ENCODE measurements at regions not wholly inside any gene's neighbourhood (a gene's known extent, or its start where the extent isn't known, plus 50 kb on each side); places are given as distances from the start of the nearest gene placed in this dataset.
"Not testable (repeated sequence)": the region's sequence is repeated elsewhere in the genome, so short reads cannot be mapped to it uniquely, and the experiment has no call there.

DNA sequence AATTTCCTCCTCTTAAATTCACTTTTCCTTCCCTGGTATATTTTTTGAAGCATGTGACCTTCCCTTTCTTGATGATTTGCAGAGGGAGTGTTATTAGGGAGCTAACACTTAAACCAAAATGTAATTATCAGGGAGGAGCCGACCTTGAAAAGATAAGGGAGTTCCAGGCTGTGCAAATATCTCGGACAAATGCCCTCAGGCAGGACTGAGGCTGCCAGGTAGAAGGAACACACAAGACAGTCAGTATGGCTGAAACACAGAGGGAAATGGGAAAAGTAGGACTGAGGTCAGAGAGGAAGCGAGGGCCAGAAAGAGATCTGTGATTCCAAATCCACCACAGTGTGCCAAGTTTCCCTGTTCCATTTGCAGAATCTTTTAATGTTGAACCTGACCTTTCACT, 221.0 kb downstream of the CNTN3 start:
- no peak for DNase-seq (ENCODE audit: low read depth, low spot score)
- Histone ChIP-seq H3K27me3 (ENCODE audit: control insufficient read depth, insufficient read depth, low read length) (no peaks in the 10 kb centered on the region), H3K36me3 (ENCODE audit: control insufficient read depth, insufficient read depth, low read length) (no peaks in the 10 kb centered on the region), H3K4me1 (ENCODE audit: control insufficient read depth, insufficient read depth, low read length) (no peaks in the 10 kb centered on the region), H3K4me3 (ENCODE audit: low read length) (no peak overlapping the region), H3K27ac (ENCODE audit: low read length) (no peak overlapping the region), H3K9me3 (ENCODE audit: control insufficient read depth, insufficient read depth, low read length) (no peaks in the 10 kb centered on the region)
- WGBS (ENCODE audit: insufficient coverage, insufficient read length) = no CpG with 5 or more reads among the region's 3 CpGs

DNA sequence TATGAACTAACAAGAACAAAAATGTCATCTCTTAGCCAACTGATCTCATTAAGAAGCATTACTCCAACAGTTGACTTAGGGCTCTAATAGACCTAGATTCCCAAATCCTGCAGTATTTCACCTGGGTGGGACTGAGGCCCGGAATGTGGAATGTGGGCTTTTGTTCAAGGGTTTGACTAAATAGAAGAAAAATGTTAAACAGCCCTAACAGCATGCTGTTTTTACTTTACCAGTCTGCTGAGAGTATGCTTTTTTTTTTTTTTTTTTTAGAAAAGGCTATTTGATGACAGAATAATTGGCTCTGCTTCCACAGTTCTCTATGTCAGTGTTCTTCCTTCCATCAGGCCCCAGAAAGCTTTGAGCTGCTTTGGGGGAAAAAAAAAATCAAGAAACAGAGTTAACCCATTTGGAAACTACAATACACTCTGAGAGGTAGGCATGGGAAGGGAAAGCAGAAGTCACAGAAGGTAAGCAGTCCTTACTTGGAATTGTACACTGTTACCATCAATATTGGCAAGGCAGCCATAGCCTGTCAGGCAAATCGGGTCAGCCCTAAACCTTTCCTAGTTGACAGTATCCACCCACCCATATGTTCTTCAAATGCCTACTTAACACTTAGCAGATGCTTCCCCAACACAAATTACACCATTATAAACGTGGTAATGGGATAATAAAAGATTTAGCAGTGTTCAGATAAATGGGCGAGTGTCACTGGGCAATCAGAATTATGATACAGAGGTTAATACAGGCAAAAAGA, 224.2 kb downstream of the CNTN3 start:
- no peak for DNase-seq (ENCODE audit: low read depth, low spot score)
- WGBS (ENCODE audit: insufficient coverage, insufficient read length) = no CpG with 5 or more reads among the region's 4 CpGs
- Histone ChIP-seq H3K36me3 (ENCODE audit: control insufficient read depth, insufficient read depth, low read length) (no peaks in the 10 kb centered on the region), H3K27ac (ENCODE audit: low read length) (no peak overlapping the region), H3K4me1 (ENCODE audit: control insufficient read depth, insufficient read depth, low read length) (no peaks in the 10 kb centered on the region), H3K4me3 (ENCODE audit: low read length) (no peak overlapping the region), H3K9me3 (ENCODE audit: control insufficient read depth, insufficient read depth, low read length) (no peaks in the 10 kb centered on the region), H3K27me3 (ENCODE audit: control insufficient read depth, insufficient read depth, low read length) (no peaks in the 10 kb centered on the region)

DNA sequence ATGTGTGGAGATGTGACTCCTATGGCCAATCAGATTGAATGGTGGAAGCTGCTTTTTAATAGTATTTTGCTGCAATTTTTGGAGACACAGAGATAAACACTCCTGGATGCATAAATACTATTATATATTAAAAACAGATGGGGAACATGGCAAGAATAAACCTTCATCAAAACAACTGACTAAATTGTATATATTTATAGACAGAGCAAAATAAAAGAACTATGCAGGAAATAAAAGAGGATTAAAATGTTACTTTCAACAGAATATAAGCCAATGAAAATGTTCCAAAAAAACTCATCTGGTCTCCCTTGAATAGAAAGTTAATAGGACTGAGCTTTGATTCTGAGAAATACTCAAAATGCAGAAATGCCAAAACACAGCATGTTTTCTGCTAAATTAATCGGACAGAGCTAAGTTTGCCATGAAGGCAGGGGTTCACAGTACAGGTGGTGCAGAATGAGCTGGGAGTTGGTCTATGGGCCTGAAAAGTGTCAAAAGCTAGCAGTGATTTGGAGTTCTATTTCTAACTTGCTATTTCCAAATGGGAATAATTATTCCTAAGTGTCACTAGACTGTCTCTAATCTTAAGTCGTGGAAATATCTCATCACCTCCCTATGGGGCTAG, 227.2 kb downstream of the CNTN3 start:
- Histone ChIP-seq H3K27me3 (ENCODE audit: control insufficient read depth, insufficient read depth, low read length) (no peaks in the 10 kb centered on the region), H3K36me3 (ENCODE audit: control insufficient read depth, insufficient read depth, low read length) (no peaks in the 10 kb centered on the region), H3K9me3 (ENCODE audit: control insufficient read depth, insufficient read depth, low read length) (no peaks in the 10 kb centered on the region; the same call in 1 of the 2 replicates), H3K4me1 (ENCODE audit: control insufficient read depth, insufficient read depth, low read length) (no peaks in the 10 kb centered on the region), H3K4me3 (ENCODE audit: low read length) (no peak overlapping the region), H3K27ac (ENCODE audit: low read length) (no peak overlapping the region)
- WGBS (ENCODE audit: insufficient coverage, insufficient read length) = no CpG with 5 or more reads among the region's 2 CpGs
- DNase-seq (ENCODE audit: low read depth, low spot score) = no peak

DNA sequence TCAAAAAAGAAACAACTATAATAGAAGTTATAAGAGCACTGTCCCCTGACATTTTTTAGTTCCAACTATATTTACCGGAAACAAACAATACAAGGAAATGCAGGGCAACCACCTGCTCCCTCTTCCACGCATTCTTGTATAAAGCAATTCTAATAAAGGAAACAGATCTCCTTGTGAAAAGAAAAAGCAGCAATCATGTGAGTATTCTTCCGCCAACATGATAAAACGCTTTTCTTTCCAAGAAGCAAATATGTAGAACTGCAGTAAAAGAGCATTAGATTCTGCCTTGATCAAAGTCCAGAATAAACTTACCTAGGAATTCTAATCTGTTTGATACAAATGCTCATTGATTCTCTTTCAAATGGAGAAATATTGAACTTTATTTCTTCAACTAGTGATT, 230.3 kb downstream of the CNTN3 start:
- no peak for DNase-seq (ENCODE audit: low read depth, low spot score)
- H3K4me3 ChIP-seq (ENCODE audit: low read length) = no peak overlapping the region
- no peaks in the 10 kb centered on the region for H3K36me3 ChIP-seq (ENCODE audit: control insufficient read depth, insufficient read depth, low read length)
- H3K4me1 ChIP-seq (ENCODE audit: control insufficient read depth, insufficient read depth, low read length) = no peaks in the 10 kb centered on the region
- no CpG with 5 or more reads among the region's 4 CpGs for WGBS (ENCODE audit: insufficient coverage, insufficient read length)
- H3K27ac ChIP-seq (ENCODE audit: low read length) = no peak overlapping the region
- H3K9me3 ChIP-seq (ENCODE audit: control insufficient read depth, insufficient read depth, low read length) = no peaks in the 10 kb centered on the region; the same call in 1 of the 2 replicates
- H3K27me3 ChIP-seq (ENCODE audit: control insufficient read depth, insufficient read depth, low read length) = no peaks in the 10 kb centered on the region

DNA sequence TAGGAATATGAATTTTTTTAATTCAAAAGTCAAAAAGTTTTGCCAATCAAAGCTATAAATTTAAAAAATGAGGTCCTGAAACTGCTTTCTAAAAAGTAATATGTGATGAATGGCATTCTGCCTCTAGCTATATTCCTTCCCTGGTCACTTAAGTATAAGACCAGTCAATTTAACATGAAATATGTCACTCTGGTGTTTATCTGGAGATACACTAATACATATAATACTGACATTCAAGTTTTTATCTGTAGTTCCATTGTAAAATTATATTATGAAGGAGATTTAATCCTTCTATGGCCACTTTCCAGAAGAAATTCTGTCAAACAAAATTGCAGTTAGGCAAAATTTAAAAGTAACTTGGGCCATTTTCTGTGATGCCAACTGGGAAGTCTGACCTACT, 236.8 kb downstream of the CNTN3 start:
- no peak overlapping the region for H3K4me3 ChIP-seq (ENCODE audit: low read length)
- H3K36me3 ChIP-seq (ENCODE audit: control insufficient read depth, insufficient read depth, low read length) = no peaks in the 10 kb centered on the region
- H3K27ac ChIP-seq (ENCODE audit: low read length) = no peak overlapping the region

DNA sequence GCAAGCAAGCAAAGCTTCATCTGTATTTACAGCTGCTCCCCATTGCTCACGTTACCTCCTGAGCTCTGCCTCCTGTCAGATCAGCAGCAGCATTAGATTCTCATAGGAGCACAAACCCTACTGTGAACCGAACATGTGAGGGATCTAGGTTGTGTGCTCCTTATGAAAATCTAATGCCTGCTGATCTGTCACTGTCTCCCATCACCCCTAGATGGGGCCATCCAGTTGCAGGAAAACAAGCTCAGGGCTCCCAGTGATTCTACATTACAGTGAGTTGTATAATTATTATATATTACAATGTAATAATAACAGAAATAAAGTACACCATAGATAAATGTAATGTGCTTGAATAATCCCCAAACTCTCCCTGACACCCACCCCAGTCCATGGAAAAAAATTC, 238.1 kb downstream of the CNTN3 start:
- not testable (repeated sequence) for H3K27me3 ChIP-seq (ENCODE audit: control insufficient read depth, insufficient read depth, low read length); H3K4me1 ChIP-seq (ENCODE audit: control insufficient read depth, insufficient read depth, low read length); H3K4me3 ChIP-seq (ENCODE audit: low read length); H3K27ac ChIP-seq (ENCODE audit: low read length); H3K9me3 ChIP-seq (ENCODE audit: control insufficient read depth, insufficient read depth, low read length); DNase-seq (ENCODE audit: low read depth, low spot score); H3K36me3 ChIP-seq (ENCODE audit: control insufficient read depth, insufficient read depth, low read length)
- no CpG with 5 or more reads among the region's 2 CpGs for WGBS (ENCODE audit: insufficient coverage, insufficient read length)

More for the DNA sequence above, 236.8 kb downstream of the CNTN3 start:
- DNase-seq (ENCODE audit: low read depth, low spot score) = no peak
- Histone ChIP-seq H3K27me3 (ENCODE audit: control insufficient read depth, insufficient read depth, low read length) (no peaks in the 10 kb centered on the region), H3K9me3 (ENCODE audit: control insufficient read depth, insufficient read depth, low read length) (no peaks in the 10 kb centered on the region; the same call in 1 of the 2 replicates), H3K4me1 (ENCODE audit: control insufficient read depth, insufficient read depth, low read length) (no peaks in the 10 kb centered on the region)

DNA sequence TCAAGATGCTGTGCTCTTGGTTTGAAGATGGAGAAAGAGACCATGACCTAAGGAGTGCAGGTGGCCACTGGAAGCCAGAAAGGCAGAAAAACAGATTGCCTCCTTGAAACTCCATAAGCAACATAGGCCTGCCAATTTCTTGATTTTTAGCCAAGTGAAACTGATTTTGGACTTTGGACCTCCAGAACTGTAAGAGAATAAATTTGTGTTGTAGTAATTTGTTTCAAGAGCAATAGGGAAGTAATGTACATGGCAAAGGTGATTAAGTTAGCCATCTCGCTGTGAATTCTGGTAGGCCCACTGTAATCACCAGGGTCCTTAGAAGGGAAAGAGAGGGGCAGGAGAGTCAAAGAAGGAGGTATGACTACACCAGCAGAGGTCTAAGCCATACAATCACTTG, 238.8 kb downstream of the CNTN3 start:
- Histone ChIP-seq H3K27ac (ENCODE audit: low read length) (no peak overlapping the region), H3K36me3 (ENCODE audit: control insufficient read depth, insufficient read depth, low read length) (no peaks in the 10 kb centered on the region), H3K27me3 (ENCODE audit: control insufficient read depth, insufficient read depth, low read length) (no peaks in the 10 kb centered on the region), H3K4me3 (ENCODE audit: low read length) (no peak overlapping the region), H3K4me1 (ENCODE audit: control insufficient read depth, insufficient read depth, low read length) (no peaks in the 10 kb centered on the region), H3K9me3 (ENCODE audit: control insufficient read depth, insufficient read depth, low read length) (no peaks in the 10 kb centered on the region)
- no CpG with 5 or more reads among the region's 1 CpG for WGBS (ENCODE audit: insufficient coverage, insufficient read length)
- DNase-seq (ENCODE audit: low read depth, low spot score) = no peak

DNA sequence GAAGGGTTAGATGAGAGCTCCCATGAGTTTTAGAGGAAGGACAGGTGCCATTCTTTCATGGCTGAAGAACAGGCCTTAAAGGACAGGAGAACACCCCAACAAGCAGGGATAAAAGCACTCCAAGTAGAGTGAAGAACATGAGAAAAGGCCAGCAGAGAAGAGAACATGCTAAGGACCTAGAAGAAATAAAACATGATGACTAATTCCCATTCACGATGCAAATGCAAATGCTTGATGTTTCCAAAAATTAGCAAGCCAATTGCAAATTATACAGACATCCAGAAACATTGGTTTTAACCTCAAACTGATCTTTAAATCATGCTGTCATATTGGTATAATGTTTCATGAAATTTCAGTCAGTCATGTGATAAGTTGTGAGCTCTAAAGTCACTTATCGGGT, 241.7 kb downstream of the CNTN3 start:
- no peak overlapping the region for H3K27ac ChIP-seq (ENCODE audit: low read length)
- no peak for DNase-seq (ENCODE audit: low read depth, low spot score)
- WGBS (ENCODE audit: insufficient coverage, insufficient read length) = no CpG with 5 or more reads among the region's 2 CpGs
- H3K36me3 ChIP-seq (ENCODE audit: control insufficient read depth, insufficient read depth, low read length) = no peaks in the 10 kb centered on the region
- no peaks in the 10 kb centered on the region for H3K9me3 ChIP-seq (ENCODE audit: control insufficient read depth, insufficient read depth, low read length)
- H3K4me1 ChIP-seq (ENCODE audit: control insufficient read depth, insufficient read depth, low read length) = no peaks in the 10 kb centered on the region
- H3K4me3 ChIP-seq (ENCODE audit: low read length) = no peak overlapping the region
- no peaks in the 10 kb centered on the region for H3K27me3 ChIP-seq (ENCODE audit: control insufficient read depth, insufficient read depth, low read length)

DNA sequence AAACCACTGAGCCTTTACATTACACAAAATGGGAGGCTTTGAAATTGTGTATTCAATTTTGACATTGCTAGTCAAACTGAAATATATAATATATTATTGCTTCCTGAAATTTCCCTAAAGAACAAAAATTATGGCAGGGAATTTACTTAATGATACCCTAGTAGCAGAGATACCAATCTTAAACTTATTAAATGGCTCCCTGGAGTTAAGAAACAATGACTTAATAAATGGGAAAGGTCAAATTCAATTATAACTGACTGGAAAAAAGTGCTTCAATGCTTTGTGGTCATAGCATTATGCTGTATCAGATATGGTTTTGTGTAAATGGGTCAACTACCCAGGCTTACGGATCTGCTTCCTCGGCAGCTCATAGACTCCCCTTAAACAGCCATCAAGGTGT, 244.1 kb downstream of the CNTN3 start:
- no peaks in the 10 kb centered on the region for H3K36me3 ChIP-seq (ENCODE audit: control insufficient read depth, insufficient read depth, low read length)
- no peaks in the 10 kb centered on the region for H3K9me3 ChIP-seq (ENCODE audit: control insufficient read depth, insufficient read depth, low read length)
- H3K4me1 ChIP-seq (ENCODE audit: control insufficient read depth, insufficient read depth, low read length) = no peaks in the 10 kb centered on the region
- H3K4me3 ChIP-seq (ENCODE audit: low read length) = no peak overlapping the region
- DNase-seq (ENCODE audit: low read depth, low spot score) = no peak
- no CpG with 5 or more reads among the region's 2 CpGs for WGBS (ENCODE audit: insufficient coverage, insufficient read length)
- H3K27ac ChIP-seq (ENCODE audit: low read length) = no peak overlapping the region
- H3K27me3 ChIP-seq (ENCODE audit: control insufficient read depth, insufficient read depth, low read length) = no peaks in the 10 kb centered on the region

DNA sequence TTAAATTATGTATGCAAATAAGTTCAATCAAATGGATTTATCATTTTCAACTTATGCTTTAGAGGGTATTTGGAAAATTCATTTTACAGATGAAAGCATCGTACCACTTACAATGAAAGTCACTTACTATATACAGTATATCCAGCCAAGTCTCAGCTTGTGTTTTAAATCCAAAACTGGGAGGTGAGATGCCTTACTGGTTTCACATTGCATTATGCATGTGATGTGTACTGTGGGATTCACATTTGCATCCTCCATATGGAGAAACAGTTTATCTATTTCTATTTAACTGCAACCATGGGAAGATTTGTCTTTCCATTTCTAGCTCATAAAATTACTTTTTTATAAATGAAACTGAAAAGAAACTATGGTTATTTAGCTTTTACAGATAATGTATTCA, 248.1 kb downstream of the CNTN3 start:
- H3K9me3 ChIP-seq (ENCODE audit: control insufficient read depth, insufficient read depth, low read length) = no peaks in the 10 kb centered on the region
- WGBS (ENCODE audit: insufficient coverage, insufficient read length) = no CpG with 5 or more reads among the region's 1 CpG
- no peaks in the 10 kb centered on the region for H3K36me3 ChIP-seq (ENCODE audit: control insufficient read depth, insufficient read depth, low read length)

DNA sequence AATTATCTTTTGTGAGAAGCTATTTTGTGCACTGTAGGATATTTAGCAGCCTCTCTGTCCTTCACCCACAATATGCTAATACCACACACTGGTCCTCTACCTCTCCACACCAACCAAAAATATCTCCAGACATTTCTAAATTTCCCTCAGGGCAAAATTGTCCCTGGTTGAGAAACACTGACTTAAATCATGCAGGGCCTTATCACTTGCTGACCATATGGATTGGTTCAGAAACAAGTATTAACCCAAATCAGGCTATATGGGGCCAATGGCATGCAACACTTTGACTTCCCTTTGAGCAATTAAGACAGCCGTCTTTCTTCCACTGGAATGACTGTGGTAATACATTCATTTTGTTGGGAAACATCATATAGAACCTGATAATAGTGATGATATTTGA, 251.1 kb downstream of the CNTN3 start:
- Histone ChIP-seq H3K36me3 (ENCODE audit: control insufficient read depth, insufficient read depth, low read length) (no peaks in the 10 kb centered on the region), H3K4me1 (ENCODE audit: control insufficient read depth, insufficient read depth, low read length) (no peaks in the 10 kb centered on the region), H3K27ac (ENCODE audit: low read length) (no peak overlapping the region), H3K27me3 (ENCODE audit: control insufficient read depth, insufficient read depth, low read length) (no peaks in the 10 kb centered on the region), H3K4me3 (ENCODE audit: low read length) (no peak overlapping the region), H3K9me3 (ENCODE audit: control insufficient read depth, insufficient read depth, low read length) (no peaks in the 10 kb centered on the region)
- DNase-seq (ENCODE audit: low read depth, low spot score) = no peak
- WGBS (ENCODE audit: insufficient coverage, insufficient read length) = no CpG with 5 or more reads among the region's 1 CpG

More for the DNA sequence above, 248.1 kb downstream of the CNTN3 start:
- H3K27ac ChIP-seq (ENCODE audit: low read length) = no peak overlapping the region
- H3K4me3 ChIP-seq (ENCODE audit: low read length) = no peak overlapping the region
- H3K4me1 ChIP-seq (ENCODE audit: control insufficient read depth, insufficient read depth, low read length) = no peaks in the 10 kb centered on the region
- H3K27me3 ChIP-seq (ENCODE audit: control insufficient read depth, insufficient read depth, low read length) = no peaks in the 10 kb centered on the region
- no peak for DNase-seq (ENCODE audit: low read depth, low spot score)
